BE2C (cell line): ENCODE measurements at regions not wholly inside any gene's neighbourhood (a gene's known extent, or its start where the extent isn't known, plus 50 kb on each side); places are given as distances from the start of the nearest gene placed in this dataset.
"Not testable (repeated sequence)": the region's sequence is repeated elsewhere in the genome, so short reads cannot be mapped to it uniquely, and the experiment has no call there.

Experiments
- DNase-seq: peaks from one replicate; pipeline ENCODE4 v3.0.0-alpha.2; 2020
- H3K27me3 ChIP-seq: fragments of 250-450 bp; sonication (Bioruptor Pico); 2 replicates; pipeline ENCODE4 v1.5.1; 2020; ENCODE audit warnings: mild to moderate bottlenecking
- H3K36me3 ChIP-seq: fragments of 250-450 bp; sonication (Bioruptor Pico); 2 replicates; pipeline ENCODE4 v1.5.1; 2020; ENCODE audit warnings: mild to moderate bottlenecking
- H3K4me1 ChIP-seq: fragments of 250-450 bp; sonication (Bioruptor Pico); 2 replicates; pipeline ENCODE4 v1.5.1; 2020
- H3K4me3 ChIP-seq: 2 replicates; pipeline ENCODE4 v1.5.1; 2011; ENCODE audit warnings: low read depth, low read length
- H3K9me3 ChIP-seq: fragments of 250-450 bp; sonication (Bioruptor Pico); 2 replicates; pipeline ENCODE4 v1.5.1; 2020

DNA sequence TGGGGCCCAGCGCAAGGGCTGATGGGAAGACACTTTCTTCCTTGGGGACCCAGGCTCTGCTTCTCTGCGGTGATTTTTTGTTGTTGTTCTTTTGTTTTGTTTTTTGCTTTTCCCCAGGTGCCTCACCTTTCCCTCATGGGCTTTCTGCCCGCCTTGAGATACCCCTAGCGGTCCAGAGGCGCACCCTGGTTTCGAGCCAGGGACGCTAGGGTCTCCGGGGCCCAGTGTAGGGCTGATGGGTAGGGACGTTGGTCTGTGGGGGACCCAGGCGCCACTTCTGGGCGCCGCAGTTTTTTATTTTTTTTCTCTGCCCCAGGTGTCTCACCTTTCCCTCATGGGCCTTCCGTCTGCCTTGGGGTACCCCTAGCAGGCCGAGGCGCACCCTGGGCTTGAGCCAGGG is 192.7 kb downstream of the POTEG start:
- H3K4me3 ChIP-seq, H3K27me3 ChIP-seq, DNase-seq, H3K9me3 ChIP-seq, H3K4me1 ChIP-seq, H3K36me3 ChIP-seq: not testable (repeated sequence)

DNA sequence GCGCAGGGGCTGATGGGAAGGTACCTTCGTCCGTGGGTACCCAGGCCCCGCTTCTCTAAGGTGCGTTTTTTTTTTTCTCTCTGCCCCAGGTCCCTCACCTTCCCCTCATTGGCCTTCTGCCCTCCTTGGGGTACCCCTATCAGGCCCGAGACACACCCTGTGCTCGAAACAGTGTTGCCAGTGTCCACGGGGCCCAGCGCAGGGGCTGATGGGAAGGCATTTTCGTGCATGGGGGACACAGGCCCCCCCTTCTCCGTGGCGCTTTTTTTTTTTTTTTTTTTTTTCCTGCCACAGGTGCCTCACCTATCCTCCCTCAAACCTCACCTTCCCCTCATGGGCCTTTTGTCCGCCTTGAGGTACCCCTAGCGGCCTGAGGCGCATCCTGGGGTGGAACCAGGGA is 191.6 kb downstream of the POTEG start:
- not testable (repeated sequence) for H3K36me3 ChIP-seq, H3K27me3 ChIP-seq, H3K9me3 ChIP-seq, H3K4me3 ChIP-seq, DNase-seq, H3K4me1 ChIP-seq

DNA sequence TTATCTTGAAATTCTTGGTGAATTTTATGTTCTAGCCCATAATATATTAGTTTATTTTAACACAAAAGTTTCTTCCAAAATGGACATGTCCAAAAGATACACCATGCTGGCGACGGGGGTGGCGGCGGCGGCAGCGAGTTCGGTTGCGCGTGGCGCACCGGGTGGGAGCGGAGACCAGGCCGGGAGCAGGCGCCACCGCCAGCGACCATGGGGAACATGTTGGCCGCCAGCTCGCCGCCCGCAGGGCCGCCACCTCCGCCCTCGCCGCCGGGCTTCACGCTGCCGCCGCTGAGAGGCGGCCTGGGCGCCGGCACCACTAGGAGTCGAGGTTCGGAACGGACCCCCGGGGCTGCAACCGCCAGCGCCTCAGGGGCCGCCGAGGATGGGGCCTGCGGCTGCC is 167.2 kb downstream of the POTEG start:
- not testable (repeated sequence) for H3K27me3 ChIP-seq, DNase-seq, H3K36me3 ChIP-seq, H3K4me3 ChIP-seq, H3K9me3 ChIP-seq, H3K4me1 ChIP-seq

DNA sequence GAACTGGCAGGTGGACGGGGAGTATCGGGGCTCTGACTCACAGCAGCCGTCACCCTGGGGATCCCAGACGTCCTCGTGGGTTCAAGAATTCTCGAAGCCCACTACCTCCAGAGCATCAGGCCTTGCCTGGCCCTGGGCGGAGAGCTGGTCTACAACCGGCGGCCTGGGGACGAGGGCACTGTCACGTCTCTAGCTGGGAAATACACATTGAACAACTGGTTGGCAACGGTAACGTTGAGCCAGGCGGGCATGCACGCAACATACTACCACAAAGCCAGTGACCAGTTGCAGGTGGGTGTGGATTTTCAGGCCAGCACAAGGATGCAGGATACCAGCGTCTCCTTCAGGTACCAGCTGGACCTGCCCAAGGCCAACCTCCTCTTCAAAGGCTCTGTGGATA is 166.5 kb downstream of the POTEG start:
- H3K4me3 ChIP-seq, H3K36me3 ChIP-seq, H3K4me1 ChIP-seq, H3K27me3 ChIP-seq, H3K9me3 ChIP-seq: not testable (repeated sequence)
- peak; percentile 6 for DNase-seq

DNA sequence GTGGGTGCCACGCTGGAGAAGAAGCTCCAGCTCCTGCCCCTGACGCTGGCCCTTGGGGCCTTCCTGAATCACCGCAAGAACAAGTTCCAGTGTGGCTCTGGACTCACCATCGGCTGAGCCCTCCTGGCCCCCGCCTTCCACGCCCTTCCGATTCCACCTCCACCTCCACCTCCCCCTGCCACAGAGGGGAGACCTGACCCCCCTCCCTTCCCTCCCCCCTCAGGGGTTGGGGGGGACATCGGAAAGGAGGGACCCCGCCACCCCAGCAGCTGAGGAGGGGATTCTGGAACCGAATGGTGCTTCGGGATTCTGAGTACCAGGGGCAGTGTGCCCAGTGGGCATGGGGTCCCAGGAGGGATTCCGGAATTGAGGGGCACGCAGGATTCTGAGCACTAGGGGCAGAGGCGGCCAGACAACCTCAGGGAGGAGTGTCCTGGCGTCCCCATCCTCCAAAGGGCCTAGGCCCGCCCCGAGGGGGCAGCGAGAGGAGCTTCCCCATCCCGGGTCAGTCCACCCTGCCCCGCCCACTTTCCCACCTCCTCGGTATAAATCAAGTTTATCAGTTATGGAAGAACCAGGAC is 166.0 kb downstream of the POTEG start:
- not testable (repeated sequence) for H3K9me3 ChIP-seq, H3K4me3 ChIP-seq, H3K4me1 ChIP-seq, DNase-seq, H3K36me3 ChIP-seq, H3K27me3 ChIP-seq

DNA sequence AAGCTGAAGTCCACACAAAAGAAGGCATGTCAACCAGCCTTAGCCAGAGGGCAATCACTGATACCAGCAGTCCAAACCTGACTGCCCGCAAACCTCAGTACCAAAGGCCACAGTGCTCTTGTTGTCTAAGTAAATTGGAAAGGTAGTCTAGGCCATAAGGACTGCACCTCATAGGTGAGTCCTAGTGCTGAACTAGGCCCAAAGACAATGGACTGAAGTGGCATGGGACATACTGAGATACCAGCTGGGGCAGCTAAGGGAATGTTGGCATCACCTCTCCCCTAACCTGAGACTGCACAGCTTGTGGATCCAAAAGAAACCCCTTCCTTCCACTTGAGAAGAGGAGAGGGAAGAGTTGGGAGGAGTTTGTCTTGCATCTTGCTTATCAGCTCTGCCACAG is 161.9 kb downstream of the POTEG start:
- not testable (repeated sequence) for H3K27me3 ChIP-seq

DNA sequence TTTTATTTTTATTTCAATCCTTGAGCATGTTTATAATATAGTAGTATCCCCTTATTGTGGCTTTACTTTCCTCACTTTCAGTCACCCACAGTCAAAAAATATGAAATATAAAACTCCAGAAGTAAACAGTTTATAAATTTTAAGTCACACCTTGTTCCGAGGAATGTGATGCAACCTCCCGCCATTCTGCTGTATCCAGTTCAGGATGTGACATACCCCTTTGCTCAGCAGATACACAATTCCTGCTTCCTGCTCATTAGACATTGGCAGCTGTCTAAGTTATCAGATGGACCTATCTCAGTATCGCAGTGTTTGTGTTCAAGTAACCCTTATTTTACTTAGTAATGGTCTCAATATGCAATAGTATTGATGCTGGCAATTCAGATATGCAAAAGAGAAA is 144.5 kb downstream of the POTEG start:
- not testable (repeated sequence) for H3K9me3 ChIP-seq, H3K27me3 ChIP-seq, H3K36me3 ChIP-seq, H3K4me1 ChIP-seq, H3K4me3 ChIP-seq
- peak; percentile 7 for DNase-seq

More for the DNA sequence above, 161.9 kb downstream of the POTEG start:
- H3K4me1 ChIP-seq, H3K4me3 ChIP-seq, H3K9me3 ChIP-seq, DNase-seq, H3K36me3 ChIP-seq: not testable (repeated sequence)

DNA sequence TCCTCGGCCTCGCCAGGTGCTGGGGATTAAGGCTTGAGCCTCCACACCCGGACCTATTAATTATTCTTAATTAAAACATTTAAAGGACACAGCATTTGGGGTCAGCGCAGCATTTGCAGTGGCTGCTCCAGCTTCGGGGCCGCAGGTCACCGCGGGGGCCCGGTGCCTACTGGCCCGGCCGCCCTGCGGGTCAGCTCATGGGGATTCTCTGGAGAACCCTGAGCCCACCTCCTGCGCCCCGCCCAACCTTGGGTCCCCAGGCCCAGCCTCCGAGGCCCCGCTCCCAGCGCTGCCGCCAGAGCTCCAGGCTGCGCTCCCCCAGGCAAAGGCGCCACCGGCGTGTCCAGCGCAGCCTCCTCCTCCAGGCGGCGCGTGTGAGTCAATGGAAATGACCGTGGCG is 133.9 kb downstream of the POTEG start:
- not testable (repeated sequence) for DNase-seq, H3K4me3 ChIP-seq, H3K4me1 ChIP-seq, H3K36me3 ChIP-seq, H3K27me3 ChIP-seq, H3K9me3 ChIP-seq

DNA sequence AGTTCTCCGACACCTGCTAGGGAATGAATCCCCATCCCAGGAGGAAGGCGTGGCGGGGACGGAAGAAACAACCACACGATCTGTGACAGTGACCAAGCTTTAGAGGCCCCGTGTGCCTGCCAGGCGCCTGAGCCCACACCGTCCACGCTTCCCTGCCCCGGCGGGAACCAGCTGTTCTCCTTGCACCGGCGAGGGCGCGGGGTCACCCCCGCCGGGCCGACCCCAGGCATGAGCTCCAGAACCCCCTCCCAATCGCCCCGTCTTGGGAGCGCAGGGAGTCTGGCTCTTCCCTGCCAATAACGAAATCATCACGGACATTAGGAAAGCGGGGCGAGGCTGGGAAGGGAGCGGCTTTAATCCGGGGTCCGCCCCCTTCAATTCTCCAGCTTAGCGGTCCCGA is 133.3 kb downstream of the POTEG start:
- not testable (repeated sequence) for H3K36me3 ChIP-seq, H3K4me1 ChIP-seq, H3K9me3 ChIP-seq, H3K4me3 ChIP-seq, H3K27me3 ChIP-seq, DNase-seq

DNA sequence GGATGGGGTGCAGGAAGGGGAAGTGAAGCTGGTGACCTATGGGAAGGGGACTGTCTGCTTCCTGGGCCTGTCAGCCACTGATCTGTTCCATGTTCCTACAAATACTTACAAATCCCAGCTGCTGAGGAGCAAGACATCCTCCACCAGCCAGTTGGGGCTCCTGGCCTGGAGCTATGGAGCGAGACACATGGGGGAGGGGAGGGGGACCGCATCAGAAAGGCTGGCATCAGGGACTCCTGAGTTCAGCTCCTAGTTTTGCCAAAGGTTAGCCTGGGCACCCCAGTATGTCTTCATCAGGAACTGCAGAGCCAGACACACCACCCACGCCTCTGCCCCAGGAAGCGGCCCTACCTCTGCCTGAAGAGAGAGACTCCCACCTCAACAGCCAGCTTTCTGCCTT is 130.3 kb downstream of the POTEG start:
- not testable (repeated sequence) for H3K9me3 ChIP-seq, DNase-seq, H3K27me3 ChIP-seq, H3K4me3 ChIP-seq, H3K4me1 ChIP-seq, H3K36me3 ChIP-seq

DNA sequence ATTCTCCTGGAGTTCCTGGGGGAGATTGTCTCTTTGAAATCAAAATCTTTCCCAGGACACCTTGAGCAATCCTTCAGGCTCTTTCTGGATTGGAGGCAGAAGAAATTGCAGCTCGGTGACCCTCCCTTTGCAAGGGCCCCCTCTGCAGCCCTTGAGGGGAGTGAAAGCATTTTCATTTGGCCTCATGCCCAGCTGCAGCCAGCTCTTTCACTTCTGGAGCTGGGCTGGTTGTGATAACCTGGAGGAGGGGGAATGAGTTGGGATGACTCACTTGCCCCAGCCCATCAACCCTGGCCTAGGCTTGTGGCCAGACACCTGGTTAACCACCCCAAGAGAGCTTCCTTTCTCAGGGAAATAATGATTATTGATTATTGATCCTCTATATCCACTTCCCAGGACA is 129.7 kb downstream of the POTEG start:
- not testable (repeated sequence) for H3K36me3 ChIP-seq, H3K4me1 ChIP-seq, H3K27me3 ChIP-seq, H3K4me3 ChIP-seq, DNase-seq, H3K9me3 ChIP-seq

DNA sequence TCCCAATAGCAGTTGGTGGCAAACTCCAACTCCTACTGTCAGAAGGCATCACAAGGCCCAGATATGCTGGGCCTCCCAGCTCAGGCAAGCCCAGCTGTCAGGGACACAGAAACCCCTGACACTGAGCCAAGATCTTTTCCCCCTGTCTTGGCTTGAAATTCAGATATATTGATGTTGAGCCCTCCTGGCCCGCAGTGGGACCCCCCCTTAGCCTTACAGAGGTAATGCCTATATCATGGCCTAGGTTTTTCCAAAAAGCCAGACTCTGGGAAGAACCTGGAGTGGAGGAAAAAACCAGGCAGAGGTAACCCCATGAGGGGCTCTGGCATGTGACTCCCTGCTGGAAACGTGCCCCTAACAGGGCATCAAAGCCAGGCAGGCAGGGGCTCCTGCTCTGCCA is 129.2 kb downstream of the POTEG start:
- DNase-seq, H3K4me3 ChIP-seq, H3K9me3 ChIP-seq, H3K36me3 ChIP-seq, H3K4me1 ChIP-seq, H3K27me3 ChIP-seq: not testable (repeated sequence)

DNA sequence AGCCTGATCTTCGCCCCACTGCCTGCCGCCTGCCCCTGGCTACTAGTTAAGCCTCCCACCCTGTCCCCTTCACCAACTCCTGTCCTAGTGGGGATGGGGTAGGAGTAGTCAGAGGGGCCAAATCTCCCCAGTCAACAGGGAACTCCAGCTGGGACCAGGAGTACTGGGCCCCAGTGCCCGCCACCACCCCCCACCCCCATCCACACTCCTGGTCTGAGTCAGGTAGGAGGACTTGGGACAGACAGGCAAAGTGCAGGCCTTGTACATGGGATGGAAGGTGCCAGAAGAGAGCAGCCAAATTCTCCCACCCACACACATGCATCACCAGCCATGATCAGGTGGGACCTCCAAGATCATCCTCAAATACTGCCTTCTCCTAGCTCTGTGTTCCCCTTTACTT is 128.4 kb downstream of the POTEG start:
- not testable (repeated sequence) for H3K4me3 ChIP-seq, H3K36me3 ChIP-seq, H3K27me3 ChIP-seq, DNase-seq, H3K9me3 ChIP-seq, H3K4me1 ChIP-seq

DNA sequence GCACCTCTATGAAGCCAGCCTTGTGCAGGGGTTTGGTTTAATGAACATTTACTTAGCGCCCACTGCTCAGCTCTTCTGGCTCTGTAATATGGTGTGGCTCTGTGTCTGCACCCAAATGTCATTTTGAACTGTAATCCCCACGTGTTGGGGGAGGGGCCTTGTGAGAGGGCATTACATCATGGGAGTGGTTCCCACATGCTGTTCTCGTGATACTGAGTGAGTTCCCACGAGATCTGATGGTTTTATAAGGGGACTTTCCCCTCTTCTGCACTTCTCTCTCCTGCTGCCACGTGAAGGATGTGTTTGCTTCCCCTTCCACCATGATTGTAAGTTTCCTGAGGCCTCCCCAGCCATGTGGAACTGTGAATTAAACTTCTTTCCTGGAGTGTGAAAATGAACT is 127.7 kb downstream of the POTEG start:
- not testable (repeated sequence) for DNase-seq, H3K36me3 ChIP-seq, H3K4me1 ChIP-seq, H3K9me3 ChIP-seq, H3K27me3 ChIP-seq, H3K4me3 ChIP-seq

DNA sequence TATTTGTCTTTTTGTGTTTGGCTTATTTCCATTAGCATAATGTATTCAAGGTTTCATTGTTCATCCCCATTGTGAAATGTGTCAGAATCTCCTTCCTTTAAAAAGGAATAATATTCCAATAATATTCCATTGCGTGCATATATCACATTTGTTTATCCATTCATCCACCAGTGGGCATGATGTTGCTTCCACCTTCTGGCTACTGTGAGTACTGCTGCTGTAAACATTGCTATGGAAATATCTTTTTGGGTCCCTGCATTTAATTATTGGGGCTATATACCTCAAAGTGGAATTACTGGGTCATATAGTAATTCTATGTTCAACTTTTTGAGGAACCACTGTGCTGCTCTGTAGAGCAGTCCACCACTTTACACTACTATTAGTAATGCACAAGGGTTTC is 123.1 kb downstream of the POTEG start:
- not testable (repeated sequence) for H3K4me3 ChIP-seq, DNase-seq, H3K9me3 ChIP-seq, H3K4me1 ChIP-seq, H3K36me3 ChIP-seq, H3K27me3 ChIP-seq

DNA sequence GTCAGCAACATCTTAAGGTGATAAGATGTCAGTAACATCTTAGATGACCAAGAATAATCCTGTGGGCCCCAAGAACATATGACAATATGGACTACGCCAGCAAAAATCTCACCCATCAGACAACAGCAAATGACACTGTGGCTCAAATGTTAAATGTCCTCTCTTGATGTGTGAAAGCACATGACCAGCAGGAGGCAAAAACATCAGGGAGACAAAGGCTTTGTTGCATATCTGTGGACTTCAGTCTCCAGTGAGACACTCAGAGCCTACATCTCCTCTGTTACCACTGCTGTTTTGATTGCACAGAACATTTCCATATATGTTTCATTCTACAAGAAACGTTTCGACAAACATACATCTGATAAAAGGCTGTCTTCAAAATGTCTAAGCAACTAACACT is 103.5 kb downstream of the POTEG start:
- not testable (repeated sequence) for H3K9me3 ChIP-seq, H3K4me3 ChIP-seq, DNase-seq, H3K4me1 ChIP-seq, H3K36me3 ChIP-seq, H3K27me3 ChIP-seq

DNA sequence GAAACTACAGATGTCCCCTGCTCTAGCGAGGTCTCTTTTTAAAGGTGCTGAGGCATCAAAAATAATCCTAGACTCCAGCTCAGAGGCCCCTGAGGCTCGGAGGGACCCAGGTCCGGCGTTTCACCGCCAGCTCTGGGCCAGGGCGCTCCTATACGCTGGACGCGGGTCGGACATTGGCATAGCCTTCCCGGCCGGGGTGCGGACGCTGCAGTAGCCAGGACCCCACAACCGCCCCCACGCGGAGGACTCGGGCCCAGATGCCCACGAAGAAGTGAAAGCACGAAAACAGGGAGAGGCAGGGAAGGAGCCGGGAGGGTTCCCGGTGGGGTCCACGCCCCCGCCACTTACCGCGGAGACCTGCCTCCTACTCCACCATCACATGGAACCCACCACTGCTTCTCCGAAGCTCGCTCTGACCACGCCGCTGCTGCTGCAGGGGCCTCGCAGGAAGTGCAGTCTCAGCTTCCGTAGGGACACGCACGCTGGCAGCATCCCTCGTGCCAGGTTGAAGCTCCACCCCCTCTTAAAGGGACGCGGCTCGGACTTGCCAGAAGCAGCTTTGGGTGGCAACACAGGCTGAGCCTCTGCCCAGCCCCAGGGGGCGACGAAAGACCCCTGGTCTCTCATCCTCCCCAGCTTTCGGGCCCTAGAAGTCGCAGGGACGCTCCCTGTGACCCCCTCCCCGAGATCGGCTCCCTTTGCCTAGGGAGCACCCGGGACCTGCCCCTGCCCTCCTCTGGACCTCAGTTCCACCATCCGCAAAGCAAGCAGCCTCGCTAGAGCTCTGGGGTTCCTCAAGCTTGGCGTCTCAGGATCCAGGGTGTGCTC is 96.7 kb downstream of the POTEG start:
- H3K36me3 ChIP-seq, DNase-seq: not testable (repeated sequence)

More for the DNA sequence above, 96.7 kb downstream of the POTEG start:
- not testable (repeated sequence) for H3K27me3 ChIP-seq, H3K4me1 ChIP-seq, H3K9me3 ChIP-seq, H3K4me3 ChIP-seq
